VCaP (cell line): ENCODE measurements at regions not wholly inside any gene's neighbourhood (a gene's known extent, or its start where the extent isn't known, plus 50 kb on each side); places are given as distances from the start of the nearest gene placed in this dataset.
"Not testable (repeated sequence)": the region's sequence is repeated elsewhere in the genome, so short reads cannot be mapped to it uniquely, and the experiment has no call there.

Experiments used
- H3K27ac ChIP-seq: fragments of 450-650 bp; 2 replicates; pipeline ENCODE4 v1.5.1; 2017
- CTCF ChIP-seq: fragments of 450-650 bp; conservative IDR thresholded peaks from 2 replicates; pipeline ENCODE4 v1.5.1; 2017; ENCODE audit warnings: mild to moderate bottlenecking, moderate library complexity

- no peak overlapping the region for H3K27ac ChIP-seq
Measured at GRCh38 chr4:24179201-24179840, 289.5 kb upstream of the PPARGC1A start.

GRCh38 chr4:24177443-24177842 lies 287.6 kb upstream of the PPARGC1A start:
- not testable (repeated sequence) for H3K27ac ChIP-seq

More at GRCh38 chr4:24179201-24179840, 289.5 kb upstream of the PPARGC1A start:
- TF ChIP-seq CTCF: no peak

DNA sequence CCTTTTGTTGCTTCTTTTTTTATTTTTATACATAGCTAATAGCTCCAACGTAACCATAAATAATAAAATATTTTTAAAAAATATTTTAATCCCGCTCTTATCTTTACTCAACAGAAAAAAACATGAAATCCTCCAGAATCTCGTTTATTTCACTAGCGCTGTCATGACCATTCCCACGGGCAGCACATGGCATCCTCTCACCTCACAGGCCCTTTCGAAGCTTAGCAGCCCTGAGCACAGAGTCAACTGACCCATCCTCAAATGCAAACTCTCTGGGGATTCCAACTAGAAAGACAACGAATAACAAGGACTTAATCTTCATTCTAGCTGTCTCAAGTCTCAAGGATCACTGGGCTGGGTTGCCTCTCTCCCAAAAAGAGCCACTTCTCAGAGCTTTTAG lies 285.9 kb upstream of the PPARGC1A start:
- no peak overlapping the region for H3K27ac ChIP-seq
- TF ChIP-seq CTCF: no peak

DNA sequence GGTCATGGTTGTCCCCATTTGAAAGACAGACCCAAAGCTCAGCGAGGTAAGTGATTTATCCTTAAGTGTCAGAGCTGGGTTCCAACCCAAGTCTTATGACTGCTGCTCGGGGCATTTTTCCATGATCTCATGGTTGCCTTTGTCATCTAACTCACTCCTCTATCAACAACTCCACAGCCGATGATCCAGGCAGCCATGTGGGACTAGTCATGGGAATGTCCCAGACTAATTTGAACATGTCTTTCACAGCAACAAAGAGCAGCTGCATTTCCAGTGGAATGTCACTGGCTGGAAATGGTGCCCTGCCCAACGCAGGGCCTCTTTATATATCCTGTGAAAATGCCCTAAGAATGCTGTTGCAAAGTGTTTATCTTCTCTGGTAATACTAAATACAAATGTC lies 284.8 kb upstream of the PPARGC1A start:
- no peak for TF ChIP-seq CTCF
- H3K27ac ChIP-seq: no peak overlapping the region

DNA sequence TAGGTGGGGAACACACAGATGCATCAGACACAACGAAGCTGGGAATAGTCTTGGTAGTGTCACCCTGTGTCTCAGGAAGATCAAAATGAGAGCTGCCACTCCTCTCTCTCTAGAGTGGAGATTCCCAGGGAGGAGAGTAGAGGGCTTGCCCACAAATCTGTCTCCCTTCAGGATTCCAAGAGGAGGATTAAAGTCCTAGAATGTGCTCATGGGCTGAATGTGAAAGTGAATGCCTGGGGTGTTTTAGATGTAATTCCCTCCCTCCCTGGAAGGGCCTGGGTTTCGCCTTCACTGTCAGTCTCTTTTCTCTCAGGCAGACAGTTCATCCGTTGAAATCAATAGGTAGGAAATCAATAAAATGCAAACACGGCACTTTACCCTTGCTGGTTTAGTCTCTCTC lies 282.6 kb upstream of the PPARGC1A start:
- no peak for TF ChIP-seq CTCF
- no peak overlapping the region for H3K27ac ChIP-seq

- no peak overlapping the region for H3K27ac ChIP-seq
- no peak for TF ChIP-seq CTCF
Measured at GRCh38 chr4:24169956-24170355, 280.1 kb upstream of the PPARGC1A start.

- no peak overlapping the region for H3K27ac ChIP-seq
- TF ChIP-seq CTCF: no peak
Measured at GRCh38 chr4:24168658-24169057, 278.8 kb upstream of the PPARGC1A start.

- no peak for TF ChIP-seq CTCF
- H3K27ac ChIP-seq: no peak overlapping the region
Measured at GRCh38 chr4:24166501-24166900, 276.7 kb upstream of the PPARGC1A start.
